ENCODE measurements at regions not wholly inside any gene's neighbourhood (a gene's known extent, or its start where the extent isn't known, plus 50 kb on each side); places are given as distances from the start of the nearest gene placed in this dataset.
"Not testable (repeated sequence)": the region's sequence is repeated elsewhere in the genome, so short reads cannot be mapped to it uniquely, and the experiment has no call there.

DNA sequence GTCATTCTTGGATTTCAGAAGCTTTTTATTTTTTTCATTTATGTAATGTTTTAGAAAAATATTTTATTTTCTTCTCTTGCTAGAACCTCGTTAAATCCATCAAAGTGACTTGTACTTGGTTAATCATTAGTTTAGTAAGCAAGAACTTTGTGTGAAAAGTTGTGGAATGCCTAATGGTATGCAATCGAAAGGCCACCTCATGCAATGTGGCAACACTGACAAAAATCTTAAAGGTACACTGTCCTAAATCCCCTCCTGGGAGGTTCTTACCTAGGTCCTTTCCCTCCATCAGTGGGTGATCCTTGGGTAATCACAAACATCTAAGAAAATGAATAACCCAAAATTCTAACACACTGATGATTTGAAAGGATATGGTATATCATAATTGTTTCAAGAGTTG is 304.2 kb downstream of the DNAH5 start:
- DNase-seq, result no peak

DNA sequence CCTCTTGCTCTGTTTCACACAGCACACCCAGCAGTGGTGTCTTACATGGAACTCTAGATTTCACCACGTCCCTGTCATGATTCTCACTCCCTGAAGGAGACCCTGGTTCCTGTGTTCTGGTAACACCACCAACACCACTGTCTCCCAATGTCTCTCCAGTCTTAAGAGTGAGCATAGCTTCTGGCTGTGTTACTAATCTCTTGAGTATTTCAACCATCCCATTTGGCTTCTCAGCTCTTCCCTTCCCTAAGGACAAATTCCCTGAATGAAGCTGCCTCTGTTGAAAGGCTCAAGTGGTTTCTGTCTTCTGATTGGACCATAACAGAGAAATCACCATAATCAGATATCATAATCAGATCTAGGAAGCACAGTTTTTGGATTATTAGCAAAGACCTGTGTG is 311.8 kb downstream of the DNAH5 start:
- DNase-seq, result no peak

DNA sequence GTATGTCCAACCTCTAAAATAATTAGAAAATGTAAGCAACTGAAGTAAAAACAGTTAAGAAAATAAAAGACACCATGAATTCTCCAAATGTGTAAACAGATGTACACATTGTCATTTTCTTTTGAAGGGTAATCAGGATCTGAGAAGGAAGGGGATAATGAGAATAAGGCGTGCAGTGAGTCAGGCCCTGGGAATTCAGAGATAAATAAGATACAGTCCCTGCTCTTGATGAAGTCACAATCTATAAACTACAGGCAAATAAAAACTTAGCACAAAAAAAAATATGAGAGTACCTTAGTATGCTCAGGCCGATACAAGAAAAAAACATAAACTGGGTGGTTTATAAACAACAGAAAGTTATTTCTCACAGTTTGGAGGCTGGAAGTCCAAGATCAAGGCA is 315.3 kb downstream of the DNAH5 start:
- DNase-seq, result no peak

DNA sequence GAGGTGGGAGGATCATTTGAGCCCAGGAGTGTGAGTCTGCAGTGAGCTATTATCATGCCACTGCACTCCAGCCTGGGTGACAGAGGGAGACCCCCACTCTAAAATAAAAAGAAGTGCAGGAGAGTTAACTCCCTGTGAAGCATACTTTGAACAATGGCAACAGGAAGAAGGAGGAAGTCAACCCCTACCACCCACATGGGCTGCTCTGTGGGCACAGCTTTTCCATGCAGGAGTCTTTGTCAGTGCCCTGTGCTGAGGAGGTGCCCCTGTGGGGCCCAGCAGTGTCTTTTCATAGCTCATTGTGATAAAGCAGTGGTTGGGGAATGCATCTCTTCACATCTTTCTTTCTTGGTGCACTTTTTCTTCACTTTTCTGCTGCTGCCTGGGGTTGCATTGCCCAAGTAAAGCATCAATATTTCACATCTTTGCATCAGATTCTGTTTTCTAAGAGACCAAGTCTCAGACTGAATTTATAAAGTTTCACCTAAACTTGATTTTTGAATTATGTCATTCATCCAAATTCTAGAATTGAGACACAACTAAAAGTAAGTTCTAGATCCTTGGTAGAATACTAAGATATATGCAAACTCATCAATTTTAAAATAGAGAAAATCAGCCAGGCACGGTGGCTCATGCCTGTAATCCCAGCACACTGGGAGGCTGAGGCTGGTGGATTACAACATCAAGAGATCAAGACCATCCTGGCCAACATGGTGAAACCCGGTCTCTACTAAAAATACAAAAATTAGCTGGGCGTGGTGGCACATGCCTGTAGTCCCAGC is 316.6 kb downstream of the DNAH5 start:
- DNase-seq, result no peak

DNA sequence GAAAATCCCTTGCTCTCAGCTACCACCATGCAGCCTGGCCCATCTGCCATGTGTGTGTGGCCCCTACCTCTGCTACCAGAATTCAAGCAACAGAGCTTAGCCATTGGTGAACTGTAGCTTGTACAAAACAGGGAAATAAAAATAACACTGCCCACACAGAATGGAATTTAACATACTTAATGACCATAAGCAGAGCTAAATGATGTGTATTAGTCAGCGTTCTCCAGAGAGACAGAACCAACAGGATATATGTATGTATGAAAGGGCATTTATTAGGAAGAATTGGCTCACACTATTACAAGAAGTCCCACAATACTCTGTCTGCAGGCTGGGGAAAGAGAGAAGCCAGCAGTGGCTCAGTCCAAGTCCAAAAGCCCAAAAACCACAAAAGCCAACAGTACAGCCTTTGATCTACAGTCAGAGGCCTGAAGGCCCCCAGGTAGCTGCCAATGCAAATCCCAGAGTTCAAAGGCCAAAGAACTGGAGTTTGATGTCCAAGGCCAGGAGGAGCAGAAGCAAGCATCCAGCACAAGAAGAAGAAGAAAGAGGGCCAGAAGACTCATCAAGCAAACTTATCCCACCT is 318.8 kb downstream of the DNAH5 start:
- DNase-seq, result no peak

DNA sequence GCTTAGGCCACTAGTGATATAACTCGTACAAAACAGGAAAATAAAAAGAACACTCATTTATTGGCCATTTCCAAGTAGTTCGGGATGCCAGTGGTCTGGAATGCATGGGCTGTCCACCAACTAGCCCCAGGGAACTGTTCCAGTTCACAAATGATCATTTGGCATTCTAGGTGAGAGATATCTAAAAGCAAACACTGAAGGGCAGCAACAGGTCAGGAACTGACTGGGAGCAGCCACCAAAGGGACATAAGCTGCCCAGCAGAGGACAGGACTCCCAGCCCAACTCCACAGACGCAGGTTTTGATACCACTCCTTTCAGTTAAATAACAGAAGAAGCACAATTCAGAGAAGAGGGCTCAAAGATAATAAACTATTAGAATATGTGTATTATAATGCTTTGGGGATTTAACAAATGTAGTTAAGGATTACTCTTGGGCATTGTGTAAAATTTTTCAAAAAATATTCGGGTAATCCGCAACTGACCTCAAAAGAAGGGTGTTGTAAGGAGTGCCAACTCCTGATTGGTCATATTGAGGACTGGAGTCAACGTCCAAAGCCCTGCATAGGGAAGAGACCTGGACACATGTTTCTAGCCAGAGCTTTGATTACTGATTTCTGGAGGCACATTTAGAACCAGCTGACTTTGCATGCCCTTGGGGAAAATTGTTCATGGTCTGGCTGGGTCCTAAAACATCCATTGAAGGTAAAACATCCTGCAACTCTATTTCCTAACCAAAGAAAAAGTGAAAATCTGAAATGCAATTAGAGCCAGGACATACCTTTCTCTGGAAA is 320.0 kb downstream of the DNAH5 start:
- DNase-seq, result no peak

DNA sequence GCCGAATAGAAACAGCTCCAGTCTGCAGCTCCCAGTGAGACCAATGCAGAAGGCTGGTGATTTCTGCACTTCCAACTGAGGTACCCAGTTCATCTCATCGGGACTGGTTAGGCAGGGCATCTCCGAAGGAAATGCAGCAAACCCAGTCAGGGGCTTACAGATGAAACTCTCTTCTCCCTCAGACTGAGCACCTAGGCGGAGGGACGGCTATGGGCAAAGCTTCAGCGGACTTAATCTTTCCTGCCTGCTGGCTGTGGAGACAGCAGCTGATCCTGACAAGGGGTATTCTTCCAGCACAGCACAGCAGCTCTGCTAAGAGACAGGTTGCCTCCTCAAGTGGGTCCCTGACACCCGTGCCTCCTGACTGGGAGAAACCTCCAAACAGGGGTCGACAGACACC is 330.9 kb downstream of the DNAH5 start:
- no peak for DNase-seq

DNA sequence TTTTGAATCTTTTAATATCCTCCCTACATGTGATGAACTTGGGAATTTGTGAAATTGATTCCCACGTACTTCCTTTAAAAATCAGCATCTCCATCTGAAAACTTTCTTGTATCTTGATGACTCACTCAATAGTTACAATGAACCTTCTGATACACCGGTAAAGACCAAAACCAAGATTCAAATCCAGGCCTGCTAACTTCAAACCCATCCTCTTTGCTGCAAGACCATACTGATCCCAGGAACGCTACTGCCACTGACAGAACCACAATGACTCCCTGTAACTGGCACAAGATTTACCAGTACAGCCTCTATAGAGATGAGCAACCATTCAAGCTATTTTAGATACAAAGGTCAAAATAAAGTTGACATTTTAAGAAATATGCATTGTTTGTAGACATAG is 332.9 kb downstream of the DNAH5 start:
- DNase-seq, result no peak

DNA sequence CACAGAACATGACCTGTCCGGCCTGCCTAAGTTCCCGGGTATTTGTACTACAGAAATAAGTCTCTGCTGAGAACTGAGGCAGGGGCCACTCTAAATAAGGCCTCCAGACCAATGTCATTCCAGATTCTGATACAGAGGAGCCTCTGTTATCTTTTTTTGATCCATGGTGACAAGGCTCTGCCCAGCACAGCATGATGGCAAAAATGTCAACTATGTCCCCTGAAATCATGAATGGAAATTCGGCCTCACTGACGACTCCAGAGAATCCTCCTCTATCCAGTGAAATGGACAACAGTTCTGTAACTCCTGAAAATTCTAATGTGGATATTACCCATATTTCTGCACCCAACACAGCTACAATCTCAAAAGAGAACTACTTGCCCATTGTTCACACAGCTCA is 335.0 kb downstream of the DNAH5 start:
- no peak for DNase-seq

DNA sequence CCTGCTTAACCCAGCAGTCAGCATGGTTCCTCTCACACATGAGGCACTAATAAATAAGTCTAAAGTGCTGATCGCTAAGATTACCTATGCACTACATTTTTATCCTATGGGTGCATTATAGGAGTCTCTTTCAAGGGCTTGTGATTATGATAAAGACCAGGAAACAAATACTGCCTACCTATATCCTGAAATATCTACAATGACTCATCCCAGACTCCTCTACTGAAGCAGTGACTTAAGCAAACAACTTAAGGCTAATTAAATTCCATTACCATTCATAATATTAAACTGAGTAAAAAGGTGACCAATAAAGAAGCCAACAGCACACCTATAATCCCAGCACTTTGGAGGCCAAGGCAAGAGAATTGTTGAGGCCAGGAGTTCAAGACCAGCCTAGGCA is 338.4 kb downstream of the DNAH5 start:
- DNase-seq, result no peak

DNA sequence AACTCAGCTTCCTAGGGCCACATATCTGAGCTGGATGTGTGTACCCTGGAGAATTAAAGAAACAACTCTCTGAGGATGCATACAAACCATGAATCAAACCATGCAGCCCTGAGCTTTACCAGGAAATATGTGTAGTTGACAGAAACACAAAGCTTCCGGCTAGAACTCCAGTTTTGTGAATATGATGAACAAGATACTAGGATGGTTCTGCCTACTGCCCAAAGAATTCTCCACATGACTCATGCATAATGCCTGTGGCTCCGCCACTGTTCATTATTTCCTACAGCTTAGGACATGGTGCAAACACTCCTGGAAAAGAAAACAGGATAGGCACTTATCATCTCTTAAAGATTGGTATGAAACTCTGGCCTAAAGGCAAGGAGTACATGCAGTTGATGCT is 343.4 kb downstream of the DNAH5 start:
- DNase-seq, result no peak

DNA sequence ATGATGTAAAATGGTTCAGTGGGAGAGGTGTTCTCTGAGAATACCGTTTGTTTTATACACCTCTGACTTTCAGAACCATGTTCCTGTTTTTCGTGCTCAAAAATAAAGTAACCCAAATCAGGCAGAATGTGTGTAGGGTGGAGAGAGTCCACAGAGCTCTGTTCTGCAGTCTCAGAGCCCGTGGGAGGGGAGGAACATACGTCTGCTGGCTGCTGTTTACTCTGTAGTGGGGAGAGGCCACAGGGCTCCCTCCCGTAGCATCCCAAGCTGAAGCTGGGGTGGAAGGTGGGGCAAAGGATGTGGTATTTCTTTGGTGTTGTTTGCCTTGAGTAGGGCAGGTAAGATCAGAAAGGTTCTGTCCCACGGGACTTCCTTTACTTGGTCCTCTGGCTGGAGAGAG is 348.5 kb downstream of the DNAH5 start:
- DNase-seq, result no peak

DNA sequence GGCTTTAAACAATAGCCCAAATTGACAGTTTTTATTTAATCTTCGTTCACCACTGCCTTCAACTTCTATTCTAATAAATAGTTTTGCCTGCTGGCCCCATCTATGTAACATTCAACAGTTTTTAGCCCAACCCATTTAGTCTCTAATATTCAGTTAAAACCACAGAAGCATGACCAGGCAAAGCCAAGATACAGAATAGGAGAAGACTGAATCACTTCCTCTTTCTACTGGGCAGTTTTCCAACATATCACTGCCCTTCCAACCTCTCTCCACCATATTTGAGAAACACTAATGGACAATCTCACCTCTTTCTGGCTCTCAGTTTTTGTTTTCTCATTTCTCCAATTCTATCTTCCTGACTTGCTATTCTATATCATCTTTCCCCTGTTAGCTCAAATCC is 352.9 kb downstream of the DNAH5 start:
- no peak for DNase-seq

DNA sequence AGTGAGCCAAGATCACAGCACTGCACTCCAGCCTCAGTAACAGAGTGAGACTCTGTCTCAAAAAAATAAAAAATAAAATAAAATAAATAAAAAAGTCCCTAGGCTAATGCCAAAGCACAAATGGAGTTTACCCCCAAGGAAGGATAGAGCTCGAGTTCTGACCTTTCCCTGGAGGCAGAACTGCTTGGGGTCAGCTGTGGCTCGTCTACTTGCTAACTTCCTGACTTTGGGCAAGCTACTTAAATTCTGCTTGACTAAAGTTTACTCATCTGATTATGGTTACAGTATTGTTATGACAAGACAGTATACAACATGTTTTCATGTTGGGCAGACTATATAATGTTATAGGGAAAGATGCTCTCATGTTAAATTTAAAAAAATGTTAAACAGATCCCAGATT is 359.2 kb downstream of the DNAH5 start:
- no peak for DNase-seq

DNA sequence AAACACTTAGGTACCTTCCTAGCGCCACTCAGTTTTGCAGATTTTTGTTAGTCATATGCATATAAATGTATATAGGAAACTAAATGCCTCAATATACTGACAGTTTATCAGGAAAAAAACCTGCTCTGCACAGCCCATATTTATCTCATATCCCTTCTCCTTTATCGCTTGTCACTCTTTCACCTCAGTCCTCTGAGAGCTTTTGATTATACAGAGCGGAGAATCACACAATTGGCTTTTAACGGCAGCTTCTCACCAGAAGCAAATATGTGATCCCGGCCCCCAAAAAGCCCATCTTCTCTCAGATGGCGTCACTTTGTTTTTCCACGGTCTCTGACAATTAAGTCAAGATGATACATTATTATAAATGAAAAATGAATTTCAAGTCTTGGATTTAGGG is 362.6 kb downstream of the DNAH5 start:
- DNase-seq, result no peak

DNA sequence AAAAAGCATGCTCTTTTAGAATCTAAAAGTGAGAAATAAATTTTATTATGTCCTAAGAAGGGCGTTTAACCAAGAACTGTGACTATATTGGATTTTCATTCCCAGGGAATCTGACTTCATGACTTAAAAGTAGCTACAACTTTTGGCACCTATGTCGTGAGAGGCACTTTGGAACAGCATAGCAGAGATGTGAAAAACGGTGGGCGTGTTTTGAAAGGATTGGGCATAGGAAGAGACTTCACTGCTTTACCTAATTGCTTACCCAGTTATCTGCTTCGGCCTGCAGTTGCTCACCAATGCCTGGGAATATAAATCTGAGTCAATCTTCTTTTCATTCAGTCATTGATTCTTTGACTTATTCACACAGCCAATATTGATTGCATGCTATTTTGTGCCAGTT is 363.4 kb downstream of the DNAH5 start:
- DNase-seq, result no peak

DNA sequence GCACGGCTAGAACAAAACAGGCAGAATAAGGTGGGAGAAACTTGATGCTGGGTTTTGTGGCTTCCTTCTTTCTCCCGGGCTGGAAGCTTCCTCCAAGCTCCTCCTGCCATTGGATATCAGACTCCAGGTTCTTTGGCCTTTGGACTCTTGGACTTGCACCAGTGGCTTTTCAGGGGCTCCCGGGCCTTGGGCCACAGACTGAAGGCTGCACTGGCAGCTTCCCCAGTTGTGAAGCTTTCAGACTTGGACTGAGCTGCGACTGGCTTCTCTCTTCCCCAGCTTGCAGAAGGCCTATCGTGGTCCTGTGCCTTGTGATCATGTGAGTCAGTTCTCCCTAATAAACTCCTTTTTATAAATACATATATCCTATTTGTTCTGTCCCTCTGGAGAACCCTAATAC is 364.4 kb downstream of the DNAH5 start:
- DNase-seq, result no peak

DNA sequence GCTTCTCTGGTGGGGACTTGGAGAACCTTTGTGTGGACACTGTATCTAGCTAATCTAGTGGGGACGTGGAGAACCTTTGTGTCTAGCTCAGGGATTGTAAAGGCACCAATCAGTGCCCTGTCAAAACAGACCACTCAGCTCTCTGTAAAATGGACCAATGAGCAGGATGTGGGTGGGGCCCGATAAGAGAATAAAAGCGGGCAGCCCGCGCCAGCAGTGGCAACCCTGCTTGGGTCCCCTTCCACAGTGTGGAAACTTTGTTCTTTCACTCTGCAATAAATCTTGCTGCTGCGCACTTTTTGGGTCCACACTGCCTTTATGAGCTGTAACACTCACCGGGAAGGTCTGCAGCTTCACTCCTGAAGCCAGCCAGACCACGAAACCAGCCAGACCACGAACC is 365.4 kb downstream of the DNAH5 start:
- DNase-seq, result not testable (repeated sequence)

DNA sequence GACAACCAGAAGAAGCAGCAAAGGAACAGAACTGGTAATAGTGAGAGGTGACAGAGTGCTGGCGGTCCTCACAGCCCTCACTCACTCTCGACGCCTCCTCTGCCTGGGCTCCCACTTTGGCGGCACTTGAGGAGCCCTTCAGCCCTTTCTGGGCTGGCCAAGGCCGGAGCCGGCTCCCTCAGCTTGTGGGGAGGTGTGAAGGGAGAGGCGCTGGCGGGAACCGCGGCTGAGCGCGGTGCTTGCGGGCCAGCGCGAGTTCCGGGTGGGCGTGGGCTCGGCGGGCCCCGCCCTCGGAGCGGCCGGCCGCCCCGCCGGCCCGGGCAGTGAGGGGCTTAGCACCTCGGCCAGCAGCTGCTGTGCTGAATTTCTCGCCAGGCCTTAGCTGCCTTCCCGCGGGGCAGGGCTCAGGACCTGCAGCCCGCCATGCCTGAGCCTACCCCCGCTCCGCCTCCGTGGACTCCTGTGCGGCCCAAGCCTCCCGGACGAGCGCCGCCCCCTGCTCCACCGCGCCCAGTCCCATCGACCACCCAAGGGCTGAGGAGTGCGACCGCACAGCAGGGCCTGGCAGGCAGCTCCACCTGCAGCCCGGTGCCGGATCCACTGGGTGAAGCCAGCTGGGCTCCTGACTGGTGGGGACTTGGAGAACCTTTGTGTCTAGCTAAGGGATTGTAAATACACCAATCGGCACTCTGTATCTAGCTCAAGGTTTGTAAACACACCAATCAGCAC is 366.0 kb downstream of the DNAH5 start:
- not testable (repeated sequence) for DNase-seq

DNA sequence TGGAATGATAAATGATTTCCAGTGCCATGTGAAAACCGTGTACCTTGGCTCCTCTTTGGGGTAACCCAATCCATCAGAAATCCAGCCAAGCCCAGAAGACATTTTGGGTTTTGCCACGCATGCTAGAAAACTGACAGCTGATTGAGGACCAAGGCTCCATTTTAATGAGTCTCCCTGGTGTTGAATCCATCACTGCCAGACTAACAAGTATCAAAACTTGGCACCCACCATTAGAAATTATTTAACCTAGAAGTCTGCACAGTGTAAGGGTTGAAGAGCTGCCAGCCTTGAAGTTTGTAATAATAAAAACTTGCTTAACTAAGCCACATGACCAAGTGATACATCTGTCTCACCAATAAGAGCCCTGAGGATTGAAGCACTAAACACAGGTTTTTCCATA is 369.9 kb downstream of the DNAH5 start:
- DNase-seq, result no peak

DNA sequence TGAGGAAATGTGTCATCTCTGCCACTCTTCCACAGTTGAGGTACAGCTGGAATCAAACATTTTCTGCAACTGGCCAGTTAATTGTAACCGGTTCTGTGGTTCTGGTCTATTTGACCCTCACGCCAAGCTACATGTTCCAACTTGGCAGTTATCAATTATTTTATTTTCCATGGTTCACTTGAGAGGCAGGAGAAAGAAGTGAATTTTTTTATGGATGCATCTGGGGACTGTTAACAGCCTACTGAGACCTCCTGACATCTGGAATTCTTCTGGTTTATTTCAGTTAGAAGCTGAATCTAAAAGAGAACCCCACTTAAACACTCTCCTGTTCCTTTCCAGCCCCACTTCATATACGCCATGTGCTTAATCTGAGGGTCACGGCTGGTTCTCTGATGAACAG is 372.3 kb downstream of the DNAH5 start:
- no peak for DNase-seq

DNA sequence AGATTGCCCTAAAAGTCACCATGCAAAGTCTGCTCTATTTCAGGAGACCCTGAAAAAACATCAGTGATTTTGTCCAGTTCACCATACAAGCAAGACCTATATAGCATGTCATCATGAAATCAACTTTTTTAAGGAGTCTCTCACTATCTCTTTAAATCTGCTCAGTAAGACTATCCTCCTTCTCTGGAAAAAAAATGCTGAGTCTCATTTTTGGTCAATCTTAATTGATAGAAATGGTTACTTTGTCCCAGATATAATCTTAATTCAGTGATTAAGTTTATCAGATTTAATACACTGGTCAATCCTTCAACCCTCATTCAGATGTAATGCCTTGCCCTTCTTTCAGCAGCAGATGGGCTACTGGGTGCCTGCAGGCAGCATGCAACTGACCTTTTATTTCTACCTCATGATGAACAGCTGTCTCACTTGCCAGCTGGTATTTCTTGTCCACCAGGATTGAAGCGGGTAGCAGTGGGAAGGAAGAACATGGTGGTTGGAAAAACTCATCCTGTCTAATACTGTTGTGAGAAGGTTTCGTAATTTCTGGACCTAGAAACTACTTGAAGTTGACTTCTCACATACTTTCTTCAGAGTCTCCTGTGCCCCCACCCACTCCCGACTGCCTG is 375.3 kb downstream of the DNAH5 start:
- no peak for DNase-seq

DNA sequence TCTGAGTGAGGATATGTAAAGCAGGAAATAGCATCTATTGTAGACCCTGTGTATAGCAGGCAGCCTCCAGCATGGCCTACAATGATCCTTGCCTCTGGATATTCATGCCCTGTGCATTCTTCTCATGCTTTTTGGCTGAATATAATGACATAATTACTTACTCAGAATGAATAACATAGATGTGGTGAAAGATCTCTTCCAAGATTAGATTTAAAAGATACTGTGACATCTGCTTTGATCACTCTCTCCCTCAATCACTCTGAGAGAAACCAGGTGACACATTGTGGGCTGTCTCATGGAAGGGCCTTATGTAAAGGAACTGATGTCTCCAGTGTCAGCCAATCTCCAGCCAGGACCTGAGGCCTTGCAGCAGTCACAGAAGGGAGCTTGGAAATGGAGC is 376.7 kb downstream of the DNAH5 start:
- no peak for DNase-seq

Measured in NCI-H2171 (cell line).